GM12864 (cell line): ENCODE measurements at regions not wholly inside any gene's neighbourhood (a gene's known extent, or its start where the extent isn't known, plus 50 kb on each side); places are given as distances from the start of the nearest gene placed in this dataset.

Experiments used
- DNase-seq: peaks from one replicate; pipeline ENCODE4 v3.0.0-alpha.2; 2011; ENCODE audit warnings: low read depth
- H3K4me3 ChIP-seq: 2 replicates; pipeline ENCODE4 v1.5.1; 2011; ENCODE audit warnings: mild to moderate bottlenecking, low read depth, low read length, control low read depth
- CTCF ChIP-seq: IDR thresholded peaks from 2 replicates; pipeline ENCODE4 v1.5.1; 2011; ENCODE audit warnings: low read depth, mild to moderate bottlenecking, moderate library complexity, low read length, control low read depth, inconsistent platforms; ENCODE audit errors: missing control alignments

GRCh38 chr5:93247105-93247504 is 333.9 kb downstream of the NR2F1-AS1 start:
- H3K4me3 ChIP-seq: no peak overlapping the region
- TF ChIP-seq CTCF: no peak
- no peak for DNase-seq

GRCh38 chr5:93246090-93246855 is 334.7 kb downstream of the NR2F1-AS1 start:
- no peak for TF ChIP-seq CTCF
- DNase-seq: no peak
- H3K4me3 ChIP-seq: no peak overlapping the region

- no peak for DNase-seq
- TF ChIP-seq CTCF: no peak
Measured at GRCh38 chr5:93245226-93245625, 335.8 kb downstream of the NR2F1-AS1 start.

GRCh38 chr5:93243481-93243880 is 337.5 kb downstream of the NR2F1-AS1 start:
- H3K4me3 ChIP-seq: no peak overlapping the region
- TF ChIP-seq CTCF: no peak
- no peak for DNase-seq

More at GRCh38 chr5:93245226-93245625, 335.8 kb downstream of the NR2F1-AS1 start:
- no peak overlapping the region for H3K4me3 ChIP-seq

GRCh38 chr5:93240228-93240834 is 340.7 kb downstream of the NR2F1-AS1 start:
- DNase-seq: no peak
- TF ChIP-seq CTCF: no peak
- H3K4me3 ChIP-seq: no peak overlapping the region

- H3K4me3 ChIP-seq: no peak overlapping the region
- DNase-seq: no peak
- no peak for TF ChIP-seq CTCF
Measured at GRCh38 chr5:93236807-93237421, 344.1 kb downstream of the NR2F1-AS1 start.
